NOMO-1 (cell line): ENCODE measurements at regions not wholly inside any gene's neighbourhood (a gene's known extent, or its start where the extent isn't known, plus 50 kb on each side); places are given as distances from the start of the nearest gene placed in this dataset.
"Not testable (repeated sequence)": the region's sequence is repeated elsewhere in the genome, so short reads cannot be mapped to it uniquely, and the experiment has no call there.

Source experiments
- DNase-seq, 2 experiments: peaks; one replicate each; lab custom pipeline; 2025; ENCODE audit not compliant: unreplicated experiment in 2 of 2; lab: John Stamatoyannopoulos, UW

GRCh38 chr2:43074592-43075053 is 151.8 kb downstream of the ZFP36L2 start:
- no peak for DNase-seq

- DNase-seq, result no peak
These were observed 152.4 kb downstream of the ZFP36L2 start for GRCh38 chr2:43074052-43074451.

- peak; percentile 27 to 44 for DNase-seq
These were observed 153.0 kb downstream of the ZFP36L2 start for GRCh38 chr2:43073401-43073825.

GRCh38 chr2:43071599-43072550 is 154.5 kb downstream of the ZFP36L2 start:
- DNase-seq, result no peak

GRCh38 chr2:43070676-43071502 is 155.5 kb downstream of the ZFP36L2 start:
- no peak for DNase-seq

GRCh38 chr2:43070030-43070429 is 156.4 kb downstream of the ZFP36L2 start:
- no peak for DNase-seq

GRCh38 chr2:43068631-43069517 is 157.5 kb downstream of the ZFP36L2 start:
- no peak for DNase-seq

GRCh38 chr2:43068041-43068533 is 158.3 kb downstream of the ZFP36L2 start:
- DNase-seq, result no peak

- DNase-seq, result no peak
These were observed 159.0 kb downstream of the ZFP36L2 start for GRCh38 chr2:43067254-43068040.

- not testable (repeated sequence) for DNase-seq
These were observed 159.7 kb downstream of the ZFP36L2 start for GRCh38 chr2:43066541-43067253.

GRCh38 chr2:43065871-43066270 is 160.5 kb downstream of the ZFP36L2 start:
- DNase-seq, result no peak

- DNase-seq, result no peak
These were observed 161.4 kb downstream of the ZFP36L2 start for GRCh38 chr2:43065036-43065435.

- DNase-seq, result not testable (repeated sequence)
These were observed 163.3 kb downstream of the ZFP36L2 start for GRCh38 chr2:43063096-43063495.

GRCh38 chr2:43062058-43062457 is 164.3 kb downstream of the ZFP36L2 start:
- DNase-seq, result no peak

GRCh38 chr2:43060390-43061016 is 165.9 kb downstream of the ZFP36L2 start:
- no peak for DNase-seq

GRCh38 chr2:43059183-43059897 is 167.1 kb downstream of the ZFP36L2 start:
- DNase-seq, result peak; percentile 82

GRCh38 chr2:43058726-43059110 is 167.7 kb downstream of the ZFP36L2 start:
- no peak for DNase-seq
